GM12892 (cell line): ENCODE measurements at regions not wholly inside any gene's neighbourhood (a gene's known extent, or its start where the extent isn't known, plus 50 kb on each side); places are given as distances from the start of the nearest gene placed in this dataset.

Experiments
- POLR2A ChIP-seq: IDR thresholded peaks from 2 replicates; pipeline ENCODE4 v1.6.1; 2011; ENCODE audit warnings: low read depth, low read length, control low read depth
- POLR2AphosphoS5 ChIP-seq: IDR thresholded peaks from 2 replicates; pipeline ENCODE4 v1.6.1; 2011; ENCODE audit warnings: low read depth, low read length, control low read depth
- TAF1 ChIP-seq: IDR thresholded peaks from 2 replicates; pipeline ENCODE4 v1.6.1; 2011; ENCODE audit warnings: low read depth, mild to moderate bottlenecking, control low read depth, low read length, borderline replicate concordance

DNA sequence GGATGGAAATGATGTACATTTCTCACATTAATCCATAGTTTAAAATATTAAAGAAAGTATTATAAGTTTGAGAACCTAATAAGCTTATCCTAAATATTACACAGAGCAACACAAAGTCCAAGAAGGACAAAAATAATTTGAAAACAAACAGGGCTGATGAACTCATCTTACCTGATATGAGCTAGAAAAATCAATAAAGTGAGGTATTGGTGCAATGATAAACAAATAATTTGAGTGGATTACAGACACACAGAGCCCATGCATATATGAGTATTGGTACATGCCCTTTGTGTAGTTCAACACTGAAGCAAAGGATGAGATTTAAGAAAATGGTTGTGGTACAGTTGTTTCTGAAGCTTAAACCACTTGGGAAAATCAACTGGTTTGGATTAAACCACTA lies 1139.0 kb downstream of the SUCLG1 start:
- TF ChIP-seq POLR2A = no peak
- TF ChIP-seq POLR2AphosphoS5 = no peak
- TF ChIP-seq TAF1 = no peak
